K562 (cell line): ENCODE measurements at regions not wholly inside any gene's neighbourhood (a gene's known extent, or its start where the extent isn't known, plus 50 kb on each side); places are given as distances from the start of the nearest gene placed in this dataset.

Experiments used
- ATAC-seq: fragments of 200-7000 bp; cut with Tn5 transposase; 3 replicates; pipeline ENCODE4 v1.9.1; 2020; ENCODE audit warnings: moderate library complexity
- BruUV-seq: library from RNA; stranded (reverse); fragments of 400-500 nt; replicated peaks from 2 replicates; lab custom pipeline; 2021; lab: Mats Ljungman, UMichigan
- CTCF ChIA-PET: fragments of 300-600 bp; formaldehyde crosslinking; extraction: SDS; loops from one replicate; lab custom pipeline; 2021; ENCODE audit warnings: low intra/inter-chr PET ratio; lab: Yijun Ruan, JAX
- POLR2A ChIA-PET: fragments of 300-600, 350-650 bp; sonication (Branson Sonifier 250); formaldehyde crosslinking; extraction: SDS; loops from one replicate; lab custom pipeline; 2021; ENCODE audit warnings: antibody characterized with exemption, inconsistent platforms; lab: Yijun Ruan, JAX
- DNase-seq, 4 experiments: peaks; one replicate each; pipeline versions ENCODE4 v3.0.0 to v3.0.0-alpha.2; 2011 to 2018; ENCODE audit warnings: low spot score in 3 of 4, mixed read lengths in 3 of 4; ENCODE audit errors: extremely low read depth in 1 of 4
- FAIRE-seq: peaks from 2 replicates; lab custom pipeline; 2011; peaks lifted over from hg19 to GRCh38; lab: Jason Lieb, UNC
- H2AFZ ChIP-seq: 2 replicates; pipeline ENCODE4 v1.6.0; 2011; ENCODE audit warnings: low read depth, low read length, control low read depth, inconsistent platforms
- H3K27ac ChIP-seq: fragments of 200-600 bp; 3 replicates; pipeline ENCODE4 v1.8.0; 2011; ENCODE audit warnings: low read depth, mild to moderate bottlenecking, control low read depth, inconsistent platforms, low read length, moderate library complexity, mixed read lengths; ENCODE audit errors: extremely low read depth
- H3K27me3 ChIP-seq, 2 experiments: fragments of 300-600 bp in 1 of 2; 2 replicates in 1 of 2; 3 replicates in 1 of 2; pipeline versions ENCODE4 v1.6.0 to v1.8.0; 2011; ENCODE audit warnings: inconsistent platforms in 2 of 2, low read length in 2 of 2, mild to moderate bottlenecking in 1 of 2, mixed read lengths in 1 of 2, moderate library complexity in 1 of 2; ENCODE audit not compliant: control insufficient read depth in 2 of 2, insufficient read depth in 2 of 2
- H3K36me3 ChIP-seq: fragments of 300-600 bp; 3 replicates; pipeline ENCODE4 v1.8.0; 2011; ENCODE audit warnings: mild to moderate bottlenecking, low read length, inconsistent platforms; ENCODE audit not compliant: control insufficient read depth, insufficient read depth
- H3K4me1 ChIP-seq, 2 experiments: fragments of 200-600 bp in 1 of 2; replicated peaks in 1 of 2; 2 replicates in 1 of 2; 3 replicates in 1 of 2; pipeline versions ENCODE4 v1.5.1 to v1.8.0; 2011; ENCODE audit warnings: inconsistent platforms in 2 of 2, low read length in 2 of 2, mild to moderate bottlenecking in 1 of 2, mixed read lengths in 1 of 2, moderate library complexity in 1 of 2; ENCODE audit not compliant: control insufficient read depth in 2 of 2, insufficient read depth in 2 of 2
- H3K4me2 ChIP-seq: 2 replicates; pipeline ENCODE4 v1.6.1; 2011; ENCODE audit warnings: low read length, control low read depth, inconsistent platforms, mixed read lengths; ENCODE audit not compliant: insufficient read depth
- H3K4me3 ChIP-seq: fragments of 200-600 bp; sonication (generic), shearing (Covaris generic); 2 replicates; pipeline ENCODE4 v1.5.1; 2016; ENCODE audit warnings: control low read depth, inconsistent platforms
- H3K79me2 ChIP-seq: fragments of 200-600 bp; 3 replicates; pipeline ENCODE4 v1.8.0; 2011; ENCODE audit warnings: low read length, inconsistent platforms; ENCODE audit not compliant: control insufficient read depth, insufficient read depth
- H3K9ac ChIP-seq, 2 experiments: 2 replicates each; pipeline versions ENCODE4 v1.6.0 to v1.6.1; 2011; ENCODE audit warnings: low read depth in 2 of 2, low read length in 2 of 2, control low read depth in 1 of 2, inconsistent platforms in 1 of 2, mild to moderate bottlenecking in 1 of 2, mixed read lengths in 1 of 2; ENCODE audit not compliant: insufficient read depth in 1 of 2
- H3K9me1 ChIP-seq: one replicate; pipeline ENCODE4 v1.6.0; 2011; ENCODE audit warnings: inconsistent platforms, mild to moderate bottlenecking, low read length, moderate library complexity; ENCODE audit not compliant: control insufficient read depth, insufficient read depth
- H3K9me3 ChIP-seq: replicated peaks from 2 replicates; pipeline ENCODE4 v1.5.1; 2011; ENCODE audit warnings: low read depth, low read length, inconsistent platforms; ENCODE audit not compliant: control insufficient read depth, insufficient read depth
- H4K20me1 ChIP-seq: replicated peaks from 2 replicates; pipeline ENCODE4 v1.6.1; 2011; ENCODE audit warnings: low read length, inconsistent platforms, mixed read lengths; ENCODE audit not compliant: control insufficient read depth, insufficient read depth
- ATF1 ChIP-seq, 2 experiments: fragments of 450-650 bp in 1 of 2; IDR thresholded peaks; 2 replicates each; pipeline ENCODE4 v1.6.1; 2016; ENCODE audit warnings: missing compliant biosample characterization in 1 of 2, missing genetic modification characterization in 1 of 2
- BCL6 ChIP-seq: fragments of 250-450 bp; sonication (Bioruptor Pico); IDR thresholded peaks from 2 replicates; pipeline ENCODE4 v1.4.0; 2020
- EWSR1 ChIP-seq: fragments of 450-650 bp; IDR thresholded peaks from 2 replicates; pipeline ENCODE4 v1.6.1; 2018; ENCODE audit warnings: borderline replicate concordance, mild to moderate bottlenecking, low read depth, moderate library complexity; ENCODE audit not compliant: partially characterized antibody
- HDGF ChIP-seq: fragments of 450-650 bp; IDR thresholded peaks from 2 replicates; pipeline ENCODE4 v1.6.1; 2016
- JUN ChIP-seq, 2 experiments: sonication (generic) in 1 of 2; formaldehyde crosslinking in 1 of 2; IDR thresholded peaks; 2 replicates each; pipeline versions ENCODE4 v1.6.1 to v1.8.0; 2012 to 2022; ENCODE audit warnings: borderline replicate concordance in 2 of 2, mild to moderate bottlenecking in 2 of 2, improper control_type of control experiment in 1 of 2, low read depth in 1 of 2, low read length in 1 of 2, missing genetic modification reagents in 1 of 2
- KLF10 ChIP-seq: fragments of 250-450 bp; sonication (Bioruptor Pico); IDR thresholded peaks from 2 replicates; pipeline ENCODE4 v1.6.1; 2021; ENCODE audit warnings: matching md5 sums
- MYC ChIP-seq, 2 experiments: fragments of 250-450 bp in 1 of 2; sonication (Bioruptor Pico) in 1 of 2; IDR thresholded peaks; 2 replicates each; pipeline versions ENCODE4 v1.5.1 to v1.6.1; 2012 to 2021; ENCODE audit warnings: low read depth in 2 of 2, borderline replicate concordance in 1 of 2, improper control_type of control experiment in 1 of 2, low read length in 1 of 2, mild to moderate bottlenecking in 1 of 2, moderate library complexity in 1 of 2
- NFIC ChIP-seq: fragments of 450-650 bp; IDR thresholded peaks from 2 replicates; pipeline ENCODE4 v1.6.1; 2017; ENCODE audit warnings: mild to moderate bottlenecking, inconsistent platforms
- NONO ChIP-seq, 2 experiments: fragments of 200-400 bp in 1 of 2; fragments of 450-650 bp in 1 of 2; formaldehyde crosslinking in 1 of 2; IDR thresholded peaks; 2 replicates each; pipeline ENCODE4 v1.6.1; 2017; ENCODE audit warnings: low read depth in 2 of 2, mild to moderate bottlenecking in 2 of 2, moderate library complexity in 2 of 2, low read length in 1 of 2
- PHF21A ChIP-seq: fragments of 450-650 bp; IDR thresholded peaks from 2 replicates; pipeline ENCODE4 v1.6.1; 2017; ENCODE audit warnings: low read depth, borderline replicate concordance
- PPARD ChIP-seq: fragments of 250-450 bp; sonication (Bioruptor Pico); IDR thresholded peaks from 2 replicates; pipeline ENCODE4 v1.8.0; 2022; ENCODE audit warnings: inconsistent platforms, mild to moderate bottlenecking, moderate library complexity
- RAD51 ChIP-seq: fragments of 450-650 bp; IDR thresholded peaks from 2 replicates; pipeline ENCODE4 v1.7.1; 2016; ENCODE audit warnings: low read depth, mild to moderate bottlenecking, borderline replicate concordance
- RBM17 ChIP-seq: fragments of 200-400 bp; formaldehyde crosslinking; IDR thresholded peaks from 2 replicates; pipeline ENCODE4 v1.6.1; 2017; ENCODE audit warnings: low read depth, mild to moderate bottlenecking, low read length, borderline replicate concordance
- RFX7 ChIP-seq: fragments of 250-450 bp; sonication (Bioruptor Pico); IDR thresholded peaks from 2 replicates; pipeline ENCODE4 v1.5.1; 2021; ENCODE audit warnings: mild to moderate bottlenecking
- THRAP3 ChIP-seq: fragments of 450-650 bp; IDR thresholded peaks from 2 replicates; pipeline ENCODE4 v1.6.1; 2016; ENCODE audit warnings: mild to moderate bottlenecking, inconsistent platforms, borderline replicate concordance
- TOE1 ChIP-seq, 2 experiments: fragments of 450-650 bp in 1 of 2; sonication (generic) in 1 of 2; formaldehyde crosslinking in 1 of 2; IDR thresholded peaks; 2 replicates each; pipeline versions ENCODE4 v1.7.1 to v1.8.0; 2016 to 2022; ENCODE audit warnings: borderline replicate concordance in 2 of 2, mild to moderate bottlenecking in 2 of 2, antibody characterized with exemption in 1 of 2, inconsistent platforms in 1 of 2, low read depth in 1 of 2, missing genetic modification reagents in 1 of 2, moderate library complexity in 1 of 2
- TRIM28 ChIP-seq: fragments of 450-650 bp; IDR thresholded peaks from 2 replicates; pipeline ENCODE4 v1.6.1; 2017
- ZNF224 ChIP-seq: sonication (generic); formaldehyde crosslinking; IDR thresholded peaks from 2 replicates; pipeline ENCODE4 v1.8.0; 2022; ENCODE audit warnings: mild to moderate bottlenecking, missing genetic modification reagents
- WGBS: fragments of 100-300 bp; shearing (Covaris generic); methylation state at CpG from one replicate; pipeline ENCODE4 v1.1.6; 2016; ENCODE audit warnings: low coverage, mixed read lengths; ENCODE audit not compliant: insufficient coverage; ENCODE audit errors: missing lambda C conversion rate; 5-methylcytosine and 5-hydroxymethylcytosine counted together
- in situ Hi-C: fragments of 300-500 bp; cut with MboI; formaldehyde crosslinking; loops from 4 replicates; pipeline ENCODE4 v1.15.0; 2018; ENCODE audit warnings: inconsistent platforms, mixed read lengths
- intact Hi-C: fragments of 100-400 bp; cut with micrococcal nuclease; formaldehyde crosslinking; loops from 2 replicates; pipeline ENCODE4 v1.14.2; 2022
- TF ChIP-seq, protein P1 (sequence below): sonication (generic); formaldehyde crosslinking; IDR thresholded peaks from 2 replicates; pipeline ENCODE4 v1.8.0; 2022; ENCODE audit warnings: mild to moderate bottlenecking, missing genetic modification reagents
- TF ChIP-seq, protein P2 (sequence below): fragments of 450-650 bp; formaldehyde crosslinking; IDR thresholded peaks from 2 replicates; pipeline ENCODE4 v1.4.0; 2020; ENCODE audit warnings: mild to moderate bottlenecking, mixed read lengths

DNA sequence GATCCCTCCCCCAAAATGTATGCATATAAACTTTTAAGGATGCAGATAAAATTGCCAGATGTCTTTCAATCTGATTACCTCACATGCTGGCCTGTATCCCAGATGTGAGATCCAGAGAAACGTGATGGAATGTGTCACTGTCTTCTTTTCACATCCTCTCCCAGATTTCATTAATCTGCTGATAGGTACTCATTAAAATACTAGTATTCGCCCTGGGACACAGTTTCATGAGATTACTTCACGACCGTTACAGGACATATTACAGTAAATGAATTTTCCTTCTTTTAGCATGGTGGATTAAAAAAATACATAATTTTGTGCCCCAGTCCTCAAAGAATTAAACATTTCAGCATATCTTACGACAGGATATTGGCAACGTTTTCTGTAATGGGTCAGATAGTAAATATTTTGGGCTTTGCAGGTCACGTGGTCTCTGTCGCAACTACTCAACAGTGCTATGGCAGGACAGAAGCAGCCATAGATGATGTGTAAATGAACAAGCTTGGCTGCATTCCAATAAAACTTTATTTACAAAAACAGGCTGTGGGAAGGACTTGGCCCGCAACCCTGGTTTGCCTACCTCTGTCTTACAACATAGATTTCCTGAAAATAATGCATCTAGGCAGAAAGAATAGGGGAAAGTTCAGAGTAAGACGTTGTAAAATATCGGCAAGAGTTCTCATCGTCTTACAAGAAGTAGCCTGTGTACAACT lies 156.0 kb upstream of the DIO3 start:
- Histone ChIP-seq H3K79me2 (no peaks in the 10 kb centered on the region), H4K20me1 (no peaks in the 10 kb centered on the region), H2AFZ (no peak overlapping the region), H3K9ac (no peak overlapping the region), H3K9me1 (no peaks in the 10 kb centered on the region), H3K9me3 (no peaks in the 10 kb centered on the region), H3K27ac (no peak overlapping the region), H3K27me3 (peaks cover 2 to 55% of the 10 kb centered on the region in 2 experiments), H3K4me2 (no peak overlapping the region), H3K36me3 (no peaks in the 10 kb centered on the region), H3K4me3 (no peak overlapping the region), H3K4me1 (peaks cover 0 to 4% of the 10 kb centered on the region in 2 experiments; a peak in 1 of 5 replicates)
- CTCF ChIA-PET = no interaction called here
- WGBS = 3% methylated on average over 12 of the region's 12 CpGs
- DNase-seq (no peak), FAIRE-seq (no peak), ATAC-seq (no peak)
- intact Hi-C loops = no loop called here
- in situ Hi-C loops = no loop called here
- no TSS peak for BruUV-seq
- POLR2A ChIA-PET = no interaction called here
- TF ChIP-seq, protein P1, sequence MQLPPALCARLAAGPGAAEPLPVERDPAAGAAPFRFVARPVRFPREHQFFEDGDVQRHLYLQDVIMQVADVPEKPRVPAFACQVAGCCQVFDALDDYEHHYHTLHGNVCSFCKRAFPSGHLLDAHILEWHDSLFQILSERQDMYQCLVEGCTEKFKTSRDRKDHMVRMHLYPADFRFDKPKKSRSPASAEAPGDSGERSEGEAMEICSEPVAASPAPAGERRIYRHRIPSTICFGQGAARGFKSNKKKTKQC = no peak
- TF ChIP-seq HDGF (no peak), BCL6 (CRISPR knock-in tag) (no peak), NFIC (peak; percentile 49), RAD51 (peak; percentile 81), PHF21A (no peak), JUN (IDR thresholded peaks at IDR 0.05; ENCODE audit: borderline replicate concordance, low read depth, low read length) (no peak), JUN (CRISPR knock-in tag; IDR thresholded peaks at IDR 0.05; ENCODE audit: borderline replicate concordance) (no peak), RFX7 (CRISPR knock-in tag) (no peak), THRAP3 (no peak), TOE1 (IDR thresholded peaks at IDR 0.05; ENCODE audit: borderline replicate concordance) (peak; percentile 53; the same call in 1 of the 2 replicates), TOE1 (CRISPR knock-in tag; IDR thresholded peaks at IDR 0.05; ENCODE audit: borderline replicate concordance, low read depth) (no peak), KLF10 (CRISPR knock-in tag) (no peak), ZNF224 (no peak), PPARD (no peak), MYC (IDR thresholded peaks at IDR 0.05; ENCODE audit: low read depth, low read length) (no peak), MYC (CRISPR knock-in tag; IDR thresholded peaks at IDR 0.05; ENCODE audit: borderline replicate concordance, low read depth) (no peak), RBM17 (no peak), EWSR1 (no peak), ATF1 (CRISPR knock-in tag; IDR thresholded peaks at IDR 0.05) (no peak), ATF1 (tag; IDR thresholded peaks at IDR 0.05) (no peak), NONO (IDR thresholded peaks at IDR 0.05; ENCODE audit: low read depth in 2 of 2, low read length in 1 of 2) (no peak), TRIM28 (no peak)
- TF ChIP-seq, protein P2, sequence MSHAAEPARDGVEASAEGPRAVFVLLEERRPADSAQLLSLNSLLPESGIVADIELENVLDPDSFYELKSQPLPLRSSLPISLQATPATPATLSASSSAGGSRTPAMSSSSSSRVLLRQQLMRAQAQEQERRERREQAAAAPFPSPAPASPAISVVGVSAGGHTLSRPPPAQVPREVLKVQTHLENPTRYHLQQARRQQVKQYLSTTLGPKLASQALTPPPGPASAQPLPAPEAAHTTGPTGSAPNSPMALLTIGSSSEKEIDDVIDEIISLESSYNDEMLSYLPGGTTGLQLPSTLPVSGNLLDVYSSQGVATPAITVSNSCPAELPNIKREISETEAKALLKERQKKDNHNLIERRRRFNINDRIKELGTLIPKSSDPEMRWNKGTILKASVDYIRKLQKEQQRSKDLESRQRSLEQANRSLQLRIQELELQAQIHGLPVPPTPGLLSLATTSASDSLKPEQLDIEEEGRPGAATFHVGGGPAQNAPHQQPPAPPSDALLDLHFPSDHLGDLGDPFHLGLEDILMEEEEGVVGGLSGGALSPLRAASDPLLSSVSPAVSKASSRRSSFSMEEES (CRISPR knock-in tag) = peak; percentile 76
